ENCODE measurements at regions not wholly inside any gene's neighbourhood (a gene's known extent, or its start where the extent isn't known, plus 50 kb on each side); places are given as distances from the start of the nearest gene placed in this dataset.

DNA sequence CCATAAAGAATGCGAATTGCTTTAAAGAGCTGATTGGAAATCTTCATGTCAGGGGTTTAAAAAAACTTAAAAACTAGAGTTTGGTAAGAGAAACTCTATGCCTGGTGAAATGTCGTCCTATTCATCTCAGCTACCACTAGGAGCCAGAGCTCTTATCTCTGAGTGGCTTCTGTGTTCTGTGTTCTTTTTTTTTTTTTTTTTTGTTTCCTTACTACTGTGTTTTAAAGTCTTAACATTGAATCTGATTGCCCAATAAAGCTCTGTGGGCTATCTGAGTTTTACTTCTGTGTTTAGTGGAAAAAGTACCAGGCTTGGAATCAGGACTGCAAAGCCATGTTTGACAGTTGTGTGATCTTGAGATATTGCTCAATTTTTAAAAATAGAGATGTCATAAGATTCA is 494.8 kb downstream of the RIT2 start:
- no peak for DNase-seq (ENCODE audit: low read depth, low spot score)
- H3K4me3 ChIP-seq (ENCODE audit: low read depth, low read length): no peak overlapping the region
- in situ Hi-C loops (cut with HindIII; ENCODE audit: low sequenced_read_pairs): no loop called here
- TF ChIP-seq, protein P1, sequence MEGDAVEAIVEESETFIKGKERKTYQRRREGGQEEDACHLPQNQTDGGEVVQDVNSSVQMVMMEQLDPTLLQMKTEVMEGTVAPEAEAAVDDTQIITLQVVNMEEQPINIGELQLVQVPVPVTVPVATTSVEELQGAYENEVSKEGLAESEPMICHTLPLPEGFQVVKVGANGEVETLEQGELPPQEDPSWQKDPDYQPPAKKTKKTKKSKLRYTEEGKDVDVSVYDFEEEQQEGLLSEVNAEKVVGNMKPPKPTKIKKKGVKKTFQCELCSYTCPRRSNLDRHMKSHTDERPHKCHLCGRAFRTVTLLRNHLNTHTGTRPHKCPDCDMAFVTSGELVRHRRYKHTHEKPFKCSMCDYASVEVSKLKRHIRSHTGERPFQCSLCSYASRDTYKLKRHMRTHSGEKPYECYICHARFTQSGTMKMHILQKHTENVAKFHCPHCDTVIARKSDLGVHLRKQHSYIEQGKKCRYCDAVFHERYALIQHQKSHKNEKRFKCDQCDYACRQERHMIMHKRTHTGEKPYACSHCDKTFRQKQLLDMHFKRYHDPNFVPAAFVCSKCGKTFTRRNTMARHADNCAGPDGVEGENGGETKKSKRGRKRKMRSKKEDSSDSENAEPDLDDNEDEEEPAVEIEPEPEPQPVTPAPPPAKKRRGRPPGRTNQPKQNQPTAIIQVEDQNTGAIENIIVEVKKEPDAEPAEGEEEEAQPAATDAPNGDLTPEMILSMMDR (IDR thresholded peaks at IDR 0.05; ENCODE audit: low read depth, low read length): no peak

DNA sequence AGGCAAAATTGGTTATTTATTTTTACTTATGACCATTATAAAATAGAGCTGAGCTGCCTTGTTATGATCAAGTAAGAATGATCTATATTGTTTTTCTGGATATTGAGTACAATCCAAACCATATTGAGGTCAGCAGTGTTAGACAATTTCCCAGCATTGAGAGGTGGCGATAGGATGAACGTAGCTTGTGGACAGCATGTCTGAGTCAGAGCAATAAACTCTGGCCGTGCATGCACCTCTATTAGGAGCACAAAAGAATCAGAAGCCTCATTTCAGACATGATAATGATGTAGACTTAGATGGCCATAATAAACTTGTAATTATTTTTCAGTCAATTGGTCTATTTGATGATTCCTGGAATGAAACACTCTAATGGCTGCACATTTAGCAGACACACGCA is 491.6 kb downstream of the RIT2 start:
- TF ChIP-seq, protein P1 (IDR thresholded peaks at IDR 0.05; ENCODE audit: low read depth, low read length): no peak
- no peak overlapping the region for H3K4me3 ChIP-seq (ENCODE audit: low read depth, low read length)
- no peak for DNase-seq (ENCODE audit: low read depth, low spot score)
- in situ Hi-C loops (cut with HindIII; ENCODE audit: low sequenced_read_pairs): no loop called here

DNA sequence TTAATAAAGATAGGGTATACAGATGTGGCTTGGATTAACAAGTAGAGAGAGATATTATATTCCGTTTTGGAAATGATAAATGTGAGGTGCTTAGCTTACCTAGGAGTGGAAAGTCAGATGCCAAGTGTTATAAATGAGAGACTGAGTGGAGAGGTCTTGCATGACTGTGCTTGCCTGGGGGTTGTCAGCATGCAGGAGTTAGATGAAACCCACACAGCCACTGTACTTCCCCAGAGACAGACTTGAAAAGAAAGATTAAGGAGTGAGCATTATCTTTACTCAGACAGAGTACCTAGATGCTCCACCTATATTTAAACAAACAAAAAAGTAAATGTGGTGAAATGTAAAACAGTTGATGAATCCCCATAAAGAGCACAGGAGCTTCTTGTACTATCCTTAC is 482.7 kb downstream of the RIT2 start:
- TF ChIP-seq, protein P1 (IDR thresholded peaks at IDR 0.05; ENCODE audit: low read depth, low read length): no peak
- no peak for DNase-seq (ENCODE audit: low read depth, low spot score)
- no peak overlapping the region for H3K4me3 ChIP-seq (ENCODE audit: low read depth, low read length)
- in situ Hi-C loops (cut with HindIII; ENCODE audit: low sequenced_read_pairs): no loop called here

DNA sequence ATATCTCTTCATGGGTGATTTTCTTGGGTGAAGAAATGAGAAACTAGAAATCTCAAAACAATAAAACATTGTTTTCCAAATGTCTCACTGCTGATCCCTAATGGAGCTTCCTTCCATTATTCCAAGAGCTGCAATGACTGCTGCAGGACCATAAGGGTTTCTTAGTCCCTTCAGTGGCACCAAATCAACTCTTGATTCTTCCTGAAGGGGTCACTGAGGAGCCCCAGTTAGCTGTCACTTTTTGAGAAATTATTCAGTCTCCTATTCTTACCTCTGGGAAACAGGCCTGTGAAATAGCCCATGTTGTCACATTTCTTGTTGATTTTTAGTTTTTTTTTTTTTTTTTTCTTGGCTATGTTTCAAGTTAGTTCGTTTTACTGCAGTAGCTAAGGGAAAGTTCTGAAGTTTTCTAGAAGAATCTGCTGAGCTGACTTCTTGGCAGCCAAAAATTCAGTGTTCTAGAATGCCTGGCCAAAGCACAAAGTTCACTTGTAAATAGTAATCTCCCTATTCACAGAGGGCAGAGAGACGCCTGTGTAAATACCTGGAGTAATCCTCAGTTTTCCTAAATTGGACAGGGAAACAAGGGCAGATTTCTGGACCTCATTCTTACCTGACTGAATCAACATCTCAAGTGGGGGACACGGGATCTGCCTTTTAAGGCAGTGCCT is 480.0 kb downstream of the RIT2 start:
- H3K4me3 ChIP-seq (ENCODE audit: low read depth, low read length): no peak overlapping the region
- in situ Hi-C loops (cut with HindIII; ENCODE audit: low sequenced_read_pairs): no loop called here
- TF ChIP-seq, protein P1 (IDR thresholded peaks at IDR 0.05; ENCODE audit: low read depth, low read length): no peak
- DNase-seq (ENCODE audit: low read depth, low spot score): no peak

DNA sequence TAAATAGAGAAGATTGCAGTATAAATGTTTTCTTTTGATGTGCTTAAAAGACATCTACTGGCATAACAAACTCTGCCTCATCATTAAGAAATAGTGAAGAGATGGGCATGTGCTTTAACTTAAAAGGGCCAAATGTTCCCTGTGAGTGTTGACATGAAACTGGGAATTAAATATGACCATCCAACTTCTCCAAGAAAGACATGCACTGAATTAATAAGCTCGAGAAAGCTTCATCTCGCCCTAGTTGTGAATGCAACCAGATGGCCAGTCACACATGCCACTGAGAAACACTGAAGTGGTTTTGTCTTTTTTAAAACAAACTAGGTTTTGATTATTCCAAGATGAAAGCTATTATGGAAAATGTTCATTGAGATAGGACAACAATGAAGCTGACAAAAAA is 479.2 kb downstream of the RIT2 start:
- TF ChIP-seq, protein P1 (IDR thresholded peaks at IDR 0.05; ENCODE audit: low read depth, low read length): no peak
- in situ Hi-C loops (cut with HindIII; ENCODE audit: low sequenced_read_pairs): no loop called here
- no peak for DNase-seq (ENCODE audit: low read depth, low spot score)
- no peak overlapping the region for H3K4me3 ChIP-seq (ENCODE audit: low read depth, low read length)

DNA sequence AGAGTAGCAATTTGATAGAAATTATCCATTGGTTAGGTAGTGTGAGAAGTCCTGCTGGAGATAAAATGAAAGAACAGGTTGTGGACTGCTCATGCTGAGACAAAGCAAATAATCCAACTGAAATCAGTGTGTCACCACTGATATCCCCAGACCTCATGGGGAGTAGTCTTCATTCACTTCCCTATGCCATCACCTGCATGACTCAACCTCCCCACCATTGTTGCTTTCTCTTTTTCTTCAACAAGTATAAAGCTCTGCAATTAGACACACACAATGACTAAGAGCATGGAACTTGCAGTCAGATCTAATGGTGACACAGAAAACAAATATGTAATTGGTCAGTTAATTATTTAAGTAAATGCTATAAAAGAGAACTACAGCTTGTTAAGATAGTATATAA is 475.3 kb downstream of the RIT2 start:
- TF ChIP-seq, protein P1 (IDR thresholded peaks at IDR 0.05; ENCODE audit: low read depth, low read length): no peak
- in situ Hi-C loops (cut with HindIII; ENCODE audit: low sequenced_read_pairs): no loop called here
- peak; percentile 29 for DNase-seq (ENCODE audit: low read depth, low spot score)
- no peak overlapping the region for H3K4me3 ChIP-seq (ENCODE audit: low read depth, low read length)

All from astrocyte of the spinal cord (primary cell).